NCI-H128 (cell line): ENCODE measurements at regions not wholly inside any gene's neighbourhood (a gene's known extent, or its start where the extent isn't known, plus 50 kb on each side); places are given as distances from the start of the nearest gene placed in this dataset.
A peak's percentile ranks its signal among the peaks of the same experiment; 100 is the strongest.

ENCODE experiments used
- DNase-seq: peaks from one replicate; lab custom pipeline; 2025; ENCODE audit not compliant: unreplicated experiment; lab: John Stamatoyannopoulos, UW

GRCh38 chr6:139821676-139822223, 447.3 kb upstream of the CITED2 start:
- no peak for DNase-seq

GRCh38 chr6:139820210-139820609, 445.8 kb upstream of the CITED2 start:
- no peak for DNase-seq

GRCh38 chr6:139819776-139820175, 445.3 kb upstream of the CITED2 start:
- DNase-seq, result no peak

- DNase-seq, result no peak
Observed at GRCh38 chr6:139812939-139813338, 438.5 kb upstream of the CITED2 start.

- no peak for DNase-seq
Observed at GRCh38 chr6:139801571-139802321, 427.3 kb upstream of the CITED2 start.

- DNase-seq, result no peak
Observed at GRCh38 chr6:139800837-139801236, 426.4 kb upstream of the CITED2 start.

- DNase-seq, result no peak
Observed at GRCh38 chr6:139790527-139790926, 416.1 kb upstream of the CITED2 start.

GRCh38 chr6:139784222-139784769, 409.8 kb upstream of the CITED2 start:
- DNase-seq, result no peak

- no peak for DNase-seq
Observed at GRCh38 chr6:139779988-139780774, 405.7 kb upstream of the CITED2 start.

- DNase-seq, result peak; percentile 8
Observed at GRCh38 chr6:139778688-139779087, 404.2 kb upstream of the CITED2 start.

GRCh38 chr6:139778106-139778505, 403.7 kb upstream of the CITED2 start:
- no peak for DNase-seq

GRCh38 chr6:139777202-139777970, 402.9 kb upstream of the CITED2 start:
- DNase-seq, result no peak

- DNase-seq, result no peak
Observed at GRCh38 chr6:139776041-139776440, 401.6 kb upstream of the CITED2 start.

GRCh38 chr6:139768196-139768595, 393.7 kb upstream of the CITED2 start:
- DNase-seq, result no peak

GRCh38 chr6:139766796-139767195, 392.3 kb upstream of the CITED2 start:
- no peak for DNase-seq

GRCh38 chr6:139765825-139766285, 391.4 kb upstream of the CITED2 start:
- no peak for DNase-seq

GRCh38 chr6:139764498-139764986, 390.1 kb upstream of the CITED2 start:
- DNase-seq, result no peak

GRCh38 chr6:139763468-139764210, 389.2 kb upstream of the CITED2 start:
- DNase-seq, result no peak

- DNase-seq, result no peak
Observed at GRCh38 chr6:139762587-139763031, 388.2 kb upstream of the CITED2 start.

- no peak for DNase-seq
Observed at GRCh38 chr6:139760128-139760527, 385.7 kb upstream of the CITED2 start.
